Prostate gland (tissue), 2 donors: ENCODE measurements at regions not wholly inside any gene's neighbourhood (a gene's known extent, or its start where the extent isn't known, plus 50 kb on each side); places are given as distances from the start of the nearest gene placed in this dataset.

Experiments
- CTCF ChIP-seq, 4 experiments: fragments of 200-600 bp in 2 of 4; fragments of 450-650 bp in 2 of 4; sonication (generic) in 2 of 4; IDR thresholded peaks; 1 replicate in 3 of 4; 2 replicates in 1 of 4; pipeline ENCODE4 v1.5.1; 2016 to 2019; ENCODE audit warnings: antibody characterized with exemption in 4 of 4, mild to moderate bottlenecking in 2 of 4, moderate library complexity in 2 of 4
- POLR2AphosphoS5 ChIP-seq: sonication (generic); formaldehyde crosslinking; IDR thresholded peaks from one replicate; pipeline ENCODE4 v1.6.1; 2017; ENCODE audit warnings: antibody characterized with exemption

- TF ChIP-seq CTCF (IDR thresholded peaks at IDR 0.05) (no peak), POLR2AphosphoS5 (no peak)
These were observed 126.0 kb upstream of the VSTM2B start for GRCh38 chr19:29399804-29400203.
